A549 (cell line): ENCODE measurements at regions not wholly inside any gene's neighbourhood (a gene's known extent, or its start where the extent isn't known, plus 50 kb on each side); places are given as distances from the start of the nearest gene placed in this dataset.

Experiments used
- CTCF ChIP-seq: fragments of >200 bp; sonication (Bioruptor Twin); formaldehyde crosslinking; IDR thresholded peaks from 3 replicates; pipeline ENCODE4 v1.5.1; 2016
- EP300 ChIP-seq, 2 experiments: fragments of >200 bp; sonication (Bioruptor Twin); formaldehyde crosslinking; IDR thresholded peaks; 2 replicates in 1 of 2; 3 replicates in 1 of 2; pipeline ENCODE4 v1.6.1; 2016 to 2017
- HDAC2 ChIP-seq: fragments of 200-600 bp; sonication (generic); IDR thresholded peaks from 2 replicates; pipeline ENCODE4 v1.6.1; 2016
- RCOR1 ChIP-seq: fragments of 150-350 bp; IDR thresholded peaks from 2 replicates; pipeline ENCODE4 v1.6.1; 2014; ENCODE audit warnings: antibody characterized with exemption, low read length, low read depth
- TF ChIP-seq, protein P1 (sequence below): fragments of >200 bp; sonication (Bioruptor Twin); formaldehyde crosslinking; IDR thresholded peaks from 3 replicates; pipeline ENCODE4 v1.6.1; 2016
- TF ChIP-seq, protein P2 (sequence below): fragments of 200-600 bp; sonication (generic); IDR thresholded peaks from 2 replicates; pipeline ENCODE4 v1.6.1; 2016; ENCODE audit warnings: antibody characterized with exemption, mild to moderate bottlenecking, moderate library complexity

GRCh38 chr18:6590326-6590725 lies 139.2 kb upstream of the ARHGAP28 start:
- TF ChIP-seq, protein P1, sequence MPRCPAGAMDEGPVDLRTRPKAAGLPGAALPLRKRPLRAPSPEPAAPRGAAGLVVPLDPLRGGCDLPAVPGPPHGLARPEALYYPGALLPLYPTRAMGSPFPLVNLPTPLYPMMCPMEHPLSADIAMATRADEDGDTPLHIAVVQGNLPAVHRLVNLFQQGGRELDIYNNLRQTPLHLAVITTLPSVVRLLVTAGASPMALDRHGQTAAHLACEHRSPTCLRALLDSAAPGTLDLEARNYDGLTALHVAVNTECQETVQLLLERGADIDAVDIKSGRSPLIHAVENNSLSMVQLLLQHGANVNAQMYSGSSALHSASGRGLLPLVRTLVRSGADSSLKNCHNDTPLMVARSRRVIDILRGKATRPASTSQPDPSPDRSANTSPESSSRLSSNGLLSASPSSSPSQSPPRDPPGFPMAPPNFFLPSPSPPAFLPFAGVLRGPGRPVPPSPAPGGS = no peak
- TF ChIP-seq, protein P2, sequence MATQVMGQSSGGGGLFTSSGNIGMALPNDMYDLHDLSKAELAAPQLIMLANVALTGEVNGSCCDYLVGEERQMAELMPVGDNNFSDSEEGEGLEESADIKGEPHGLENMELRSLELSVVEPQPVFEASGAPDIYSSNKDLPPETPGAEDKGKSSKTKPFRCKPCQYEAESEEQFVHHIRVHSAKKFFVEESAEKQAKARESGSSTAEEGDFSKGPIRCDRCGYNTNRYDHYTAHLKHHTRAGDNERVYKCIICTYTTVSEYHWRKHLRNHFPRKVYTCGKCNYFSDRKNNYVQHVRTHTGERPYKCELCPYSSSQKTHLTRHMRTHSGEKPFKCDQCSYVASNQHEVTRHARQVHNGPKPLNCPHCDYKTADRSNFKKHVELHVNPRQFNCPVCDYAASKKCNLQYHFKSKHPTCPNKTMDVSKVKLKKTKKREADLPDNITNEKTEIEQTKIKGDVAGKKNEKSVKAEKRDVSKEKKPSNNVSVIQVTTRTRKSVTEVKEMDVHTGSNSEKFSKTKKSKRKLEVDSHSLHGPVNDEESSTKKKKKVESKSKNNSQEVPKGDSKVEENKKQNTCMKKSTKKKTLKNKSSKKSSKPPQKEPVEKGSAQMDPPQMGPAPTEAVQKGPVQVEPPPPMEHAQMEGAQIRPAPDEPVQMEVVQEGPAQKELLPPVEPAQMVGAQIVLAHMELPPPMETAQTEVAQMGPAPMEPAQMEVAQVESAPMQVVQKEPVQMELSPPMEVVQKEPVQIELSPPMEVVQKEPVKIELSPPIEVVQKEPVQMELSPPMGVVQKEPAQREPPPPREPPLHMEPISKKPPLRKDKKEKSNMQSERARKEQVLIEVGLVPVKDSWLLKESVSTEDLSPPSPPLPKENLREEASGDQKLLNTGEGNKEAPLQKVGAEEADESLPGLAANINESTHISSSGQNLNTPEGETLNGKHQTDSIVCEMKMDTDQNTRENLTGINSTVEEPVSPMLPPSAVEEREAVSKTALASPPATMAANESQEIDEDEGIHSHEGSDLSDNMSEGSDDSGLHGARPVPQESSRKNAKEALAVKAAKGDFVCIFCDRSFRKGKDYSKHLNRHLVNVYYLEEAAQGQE = no peak
- TF ChIP-seq CTCF (no peak), EP300 (IDR thresholded peaks at IDR 0.05) (no peak), HDAC2 (no peak), RCOR1 (no peak)
